Right forelimb (tissue), 1 donor: ENCODE measurements at regions not wholly inside any gene's neighbourhood (a gene's known extent, or its start where the extent isn't known, plus 50 kb on each side); places are given as distances from the start of the nearest gene placed in this dataset.

ENCODE experiments used
- DNase-seq: peaks from one replicate; pipeline ENCODE4 v3.0.0-alpha.2; 2018

- DNase-seq, result no peak
Observed at GRCh38 chr4:112896609-112897190, 152.8 kb upstream of the ANK2 start.

DNA sequence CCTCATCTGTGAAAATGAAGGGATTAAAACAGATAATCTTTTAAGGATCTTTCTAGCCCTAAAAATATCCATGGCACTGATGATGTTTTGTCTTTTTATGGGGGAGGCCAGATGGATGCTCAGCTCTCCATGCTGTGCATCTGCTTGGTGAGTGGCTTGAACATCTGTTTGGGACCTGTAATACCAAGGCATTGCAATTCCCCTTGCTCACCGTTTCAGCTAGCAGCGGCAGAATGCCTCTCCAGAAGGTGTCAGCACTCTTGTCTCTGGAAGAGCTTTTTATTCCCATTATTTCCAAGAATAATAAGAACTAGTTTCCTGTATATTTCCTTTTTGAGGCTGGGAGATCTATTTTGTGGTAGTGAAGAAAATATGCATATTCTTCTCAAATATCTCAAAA, 151.9 kb upstream of the ANK2 start:
- no peak for DNase-seq

DNA sequence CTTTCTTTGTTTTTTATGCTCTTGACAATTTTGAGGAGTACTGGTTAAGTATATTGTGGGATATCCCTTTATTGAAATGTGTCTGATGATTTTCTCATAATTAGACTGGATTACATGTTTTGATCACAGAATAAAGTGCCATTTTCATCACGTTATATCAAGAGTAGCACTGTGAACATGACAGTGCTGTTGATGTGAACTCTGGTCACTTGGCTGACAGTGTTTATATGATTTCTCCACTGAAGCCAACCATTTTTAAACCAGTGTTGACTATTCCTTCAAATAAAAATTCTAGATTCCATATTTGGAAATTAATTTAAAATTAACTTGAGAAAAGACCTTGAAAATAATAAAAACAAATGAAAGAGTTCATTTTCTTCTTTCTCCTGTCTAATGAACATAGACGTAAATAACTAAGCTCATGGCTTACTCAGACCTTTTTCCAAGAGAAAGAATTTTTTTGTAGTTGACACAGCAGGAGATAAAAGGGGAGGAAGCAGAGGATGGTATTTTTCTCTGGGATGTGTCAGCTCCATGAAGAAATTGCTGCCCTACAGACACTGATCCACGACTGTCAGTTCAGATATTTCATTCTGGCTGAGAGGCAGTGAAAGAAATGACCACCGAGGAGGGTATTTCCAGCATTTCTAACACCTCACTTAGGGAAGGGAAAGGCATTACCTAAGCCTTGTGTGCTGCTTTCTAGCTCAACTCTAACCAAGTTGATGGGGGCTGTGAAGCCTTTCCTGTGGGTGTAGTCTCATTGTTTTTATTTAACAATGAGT, 150.9 kb upstream of the ANK2 start:
- no peak for DNase-seq

DNA sequence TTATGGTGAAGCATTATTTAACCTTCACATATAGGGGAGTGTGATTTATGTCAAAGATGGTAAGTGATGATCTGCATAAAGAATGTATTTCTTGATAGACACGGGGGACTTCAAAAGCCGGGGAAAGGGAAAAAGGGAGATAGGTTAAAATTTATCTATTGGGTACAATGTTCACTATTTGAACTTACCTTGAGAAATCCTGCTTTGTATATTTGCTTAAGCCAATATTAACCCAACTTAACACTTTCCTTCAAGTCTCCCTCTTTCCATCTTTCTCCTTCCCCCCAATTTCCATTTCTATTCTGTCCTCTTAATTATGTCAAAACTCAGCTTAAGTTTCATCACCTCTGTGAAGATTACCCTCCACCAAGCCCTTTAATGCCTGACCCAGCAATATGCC, 149.0 kb upstream of the ANK2 start:
- DNase-seq, result no peak

GRCh38 chr4:112901962-112902411, 147.5 kb upstream of the ANK2 start:
- DNase-seq, result no peak

DNA sequence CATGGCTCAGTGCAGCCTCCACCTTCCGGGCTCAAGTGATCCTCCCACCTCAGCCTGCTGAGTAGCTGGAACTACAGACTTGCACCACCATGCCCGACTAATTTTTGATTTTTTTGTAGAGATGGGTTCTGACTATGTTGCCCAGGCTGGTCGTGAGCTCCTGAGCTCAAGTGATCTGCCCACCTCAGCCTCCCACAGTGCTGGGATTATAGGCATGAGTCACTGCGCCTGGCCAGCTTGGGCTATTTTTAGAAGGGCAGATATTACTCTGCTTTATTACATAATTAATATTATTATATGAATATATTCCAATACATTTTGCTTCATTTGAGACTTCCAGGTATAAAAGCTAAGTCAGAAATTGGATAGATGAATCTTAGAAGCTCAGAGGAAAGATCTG, 143.7 kb upstream of the ANK2 start:
- DNase-seq, result no peak

DNA sequence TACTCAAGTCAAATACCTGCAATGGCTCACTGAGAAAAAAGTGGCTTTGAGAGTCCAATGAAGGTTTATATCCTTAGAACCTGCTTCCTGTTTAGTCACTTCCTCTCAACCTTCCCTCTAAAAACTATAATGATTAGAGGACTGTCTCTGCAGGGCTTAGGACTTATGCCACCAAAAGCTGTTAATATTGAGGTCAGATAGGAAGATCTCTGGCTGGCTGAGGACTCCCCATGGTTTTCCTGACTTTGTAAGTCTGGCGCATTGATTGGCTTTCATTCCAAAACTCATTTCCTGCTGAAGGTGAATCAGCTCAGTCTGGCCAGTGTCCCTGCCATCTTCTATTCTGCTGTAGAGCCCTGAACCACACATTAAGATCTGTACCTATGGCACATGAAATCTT, 140.9 kb upstream of the ANK2 start:
- DNase-seq, result no peak

DNA sequence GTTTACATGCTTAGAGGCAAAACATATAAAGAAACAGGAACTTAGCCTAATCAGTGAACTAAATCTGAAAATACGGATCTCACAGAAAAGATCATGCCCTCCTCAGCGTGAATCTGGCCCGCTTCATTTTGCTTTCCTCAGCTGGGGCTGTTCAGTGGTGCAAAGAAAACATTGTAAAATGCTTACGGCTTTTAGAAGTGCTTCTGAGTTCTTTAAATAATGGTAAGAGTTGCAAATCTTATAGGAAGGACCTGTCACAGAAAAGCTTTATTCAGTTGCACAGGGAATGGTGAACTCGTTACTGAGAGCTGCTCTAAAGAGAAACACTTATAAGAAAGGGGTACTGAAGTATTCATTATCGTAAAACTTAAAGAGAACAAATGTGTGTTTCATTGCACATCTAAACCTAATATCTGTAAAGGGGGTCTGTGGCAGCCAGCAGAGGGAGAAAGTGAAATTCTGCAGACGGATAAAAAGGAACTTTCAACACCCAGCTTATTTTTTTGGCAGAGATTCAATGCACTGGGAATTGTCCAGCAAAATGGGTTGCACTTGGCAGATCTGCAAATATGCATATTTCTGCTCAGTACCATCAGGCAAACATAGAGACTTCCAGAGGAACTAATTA, 139.2 kb upstream of the ANK2 start:
- peak; percentile 64 for DNase-seq

GRCh38 chr4:112916868-112917267, 132.6 kb upstream of the ANK2 start:
- no peak for DNase-seq

GRCh38 chr4:112923516-112923915, 125.9 kb upstream of the ANK2 start:
- DNase-seq, result no peak

DNA sequence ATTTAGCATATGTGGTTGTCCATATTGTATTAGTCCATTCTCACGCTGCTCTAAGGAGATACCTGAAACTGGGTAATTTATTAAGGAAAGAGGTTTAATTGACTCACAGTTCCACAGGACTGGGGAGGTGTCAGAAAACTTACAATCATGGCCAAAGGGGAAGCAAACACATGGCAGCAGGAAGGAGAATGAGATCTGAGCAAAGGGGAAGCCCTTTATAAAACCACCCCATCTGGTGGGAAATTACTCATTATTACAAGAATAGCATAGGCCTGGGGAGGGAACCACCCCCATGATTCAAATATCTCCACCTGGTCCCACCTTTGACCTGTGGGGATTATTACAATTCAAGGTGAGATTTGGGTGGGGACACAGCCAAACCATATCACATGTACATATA, 122.6 kb upstream of the ANK2 start:
- DNase-seq, result no peak

DNA sequence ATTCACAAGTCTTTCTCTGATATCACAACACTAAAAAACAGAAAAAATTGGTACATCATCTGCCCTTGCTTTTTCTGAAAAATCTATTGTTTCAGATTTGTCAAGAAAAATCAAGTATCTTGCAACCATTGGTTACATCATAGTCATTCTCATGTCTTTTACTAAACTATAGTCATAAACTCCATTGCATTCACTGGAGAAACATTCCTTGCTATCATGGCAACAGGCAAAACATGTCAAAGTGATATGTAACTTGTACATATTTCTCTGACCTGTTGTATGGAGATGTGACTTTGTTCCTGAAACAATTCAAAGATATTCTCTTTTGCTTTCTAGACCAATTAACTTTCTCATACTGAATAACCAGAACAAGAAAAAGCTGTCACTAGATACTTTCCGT, 121.9 kb upstream of the ANK2 start:
- no peak for DNase-seq

GRCh38 chr4:112931001-112931400, 118.5 kb upstream of the ANK2 start:
- no peak for DNase-seq

- no peak for DNase-seq
Observed at GRCh38 chr4:112933790-112934189, 115.7 kb upstream of the ANK2 start.

- DNase-seq, result no peak
Observed at GRCh38 chr4:112938461-112939058, 110.9 kb upstream of the ANK2 start.

DNA sequence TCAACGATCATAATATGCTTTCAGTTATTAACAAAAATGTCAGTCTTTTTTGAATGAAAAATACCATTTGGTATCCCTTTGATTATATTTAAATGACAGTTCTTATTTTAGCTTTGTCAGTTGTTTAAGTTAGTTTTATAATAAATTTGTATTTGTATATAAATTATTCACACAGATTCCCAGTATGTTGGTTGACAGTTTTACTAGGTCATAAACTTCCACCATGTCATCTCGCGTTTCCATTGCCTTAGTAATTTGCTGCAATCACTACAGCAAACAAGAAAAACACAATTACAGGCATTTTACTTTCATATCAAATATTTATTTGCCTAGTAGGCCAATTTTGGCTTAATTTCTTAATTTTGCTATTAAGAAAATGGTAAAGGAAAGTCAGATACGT, 109.6 kb upstream of the ANK2 start:
- DNase-seq, result no peak

DNA sequence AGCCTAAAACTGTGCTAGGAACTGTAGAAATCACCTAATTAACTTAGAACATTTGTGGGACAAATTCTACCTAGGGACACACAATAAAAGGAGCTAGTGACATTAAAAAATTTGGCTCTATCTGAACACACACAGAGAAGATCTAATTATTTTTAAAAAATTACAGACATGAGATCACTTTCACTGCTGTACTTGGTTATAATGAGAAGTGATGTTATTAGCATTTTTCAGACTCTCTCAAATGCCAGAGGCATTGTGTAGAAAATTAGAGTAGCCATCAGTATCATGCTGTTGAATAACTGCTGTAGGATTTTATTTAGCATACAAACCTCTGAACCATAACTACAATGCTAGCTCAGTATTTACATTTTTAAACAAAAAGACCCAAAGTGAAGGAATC, 109.1 kb upstream of the ANK2 start:
- DNase-seq, result no peak

GRCh38 chr4:112942077-112942476, 107.4 kb upstream of the ANK2 start:
- DNase-seq, result no peak

- no peak for DNase-seq
Observed at GRCh38 chr4:112942997-112943396, 106.5 kb upstream of the ANK2 start.

GRCh38 chr4:112944006-112944405, 105.4 kb upstream of the ANK2 start:
- DNase-seq, result no peak

- DNase-seq, result no peak
Observed at GRCh38 chr4:112946127-112946526, 103.3 kb upstream of the ANK2 start.

DNA sequence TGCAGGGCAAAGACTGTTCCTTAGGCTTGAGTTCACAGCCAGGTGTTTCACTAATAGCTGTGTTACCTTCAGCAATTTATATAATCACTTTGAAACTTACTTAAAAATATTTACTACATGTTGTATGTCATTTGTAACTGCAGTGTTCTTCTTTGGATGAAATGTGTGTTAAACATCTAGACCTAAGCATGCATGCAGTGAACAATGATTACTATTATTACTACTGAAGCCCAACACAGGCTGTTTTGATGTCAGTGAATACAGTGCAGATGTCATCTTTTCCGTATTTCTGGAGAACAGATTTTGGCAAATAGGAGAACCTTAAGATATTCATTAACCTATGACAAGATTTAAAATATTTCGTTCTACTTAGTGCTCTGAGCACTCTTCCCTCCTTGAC, 101.8 kb upstream of the ANK2 start:
- no peak for DNase-seq

DNA sequence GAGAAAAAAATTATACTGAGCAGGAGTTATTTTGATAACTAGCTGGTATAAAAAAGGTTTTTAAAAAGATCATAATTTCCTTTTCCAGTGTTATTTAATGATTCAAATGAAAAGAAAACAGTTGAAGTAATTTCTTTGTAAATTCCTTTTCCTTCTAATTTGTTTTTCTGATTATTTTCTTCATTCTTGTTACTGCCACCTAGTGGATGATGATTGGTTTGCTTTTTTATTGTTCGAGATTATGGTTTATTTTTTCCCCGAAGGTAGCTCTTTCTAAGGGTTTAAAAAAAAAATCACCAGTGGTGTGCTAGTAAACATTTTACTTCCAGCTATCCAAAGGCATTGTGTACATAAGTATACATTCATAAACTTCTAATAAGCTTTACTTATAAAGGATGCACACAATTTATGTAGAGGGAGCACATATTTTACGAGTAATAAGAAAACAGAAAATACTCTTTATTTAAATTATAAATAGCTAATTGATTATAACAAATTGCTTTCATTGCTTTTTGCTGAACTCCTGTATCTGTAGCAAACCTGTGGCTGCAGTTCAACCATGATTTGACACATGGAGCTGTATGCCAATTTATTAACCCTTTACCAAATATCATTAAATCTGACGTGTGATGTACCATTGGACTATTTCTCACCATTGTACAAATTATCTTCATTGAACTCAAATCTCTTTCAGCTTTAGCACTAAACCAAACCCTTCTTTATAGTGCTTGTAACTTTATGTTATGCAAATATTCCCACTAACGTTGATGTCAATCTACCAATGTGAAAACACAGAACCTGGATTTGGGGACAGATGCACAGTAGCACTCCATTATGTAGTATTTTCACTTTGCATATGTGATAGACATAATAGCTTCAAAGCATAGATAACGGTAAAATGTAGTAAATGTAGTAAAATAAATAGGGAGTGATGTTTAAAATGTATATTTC, 97.8 kb upstream of the ANK2 start:
- no peak for DNase-seq
